ENCODE measurements at regions not wholly inside any gene's neighbourhood (a gene's known extent, or its start where the extent isn't known, plus 50 kb on each side); places are given as distances from the start of the nearest gene placed in this dataset.

- Mint-ChIP-seq H3K4me1 (ENCODE audit: low read depth) (no peaks in the 10 kb centered on the region), H3K4me3 (ENCODE audit: low read depth) (no peak overlapping the region), H3K27ac (no peak overlapping the region), H3K27me3 (no peaks in the 10 kb centered on the region), H3K9me3 (ENCODE audit: low read depth) (no peaks in the 10 kb centered on the region), H3K36me3 (ENCODE audit: insufficient read depth) (no peaks in the 10 kb centered on the region)
- no peak for DNase-seq (ENCODE audit: low spot score, unreplicated experiment)
- no peak for TF ChIP-seq CTCF (IDR thresholded peaks at IDR 0.05; ENCODE audit: unreplicated experiment)
Measured at GRCh38 chr3:99330924-99331532, 307.4 kb upstream of the COL8A1 start.

- H3K27me3 Mint-ChIP-seq = no peaks in the 10 kb centered on the region
- H3K4me3 Mint-ChIP-seq (ENCODE audit: low read depth) = no peak overlapping the region
Measured at GRCh38 chr3:99330281-99330680, 308.1 kb upstream of the COL8A1 start.

GRCh38 chr3:99325402-99325801 lies 313.0 kb upstream of the COL8A1 start:
- TF ChIP-seq CTCF (IDR thresholded peaks at IDR 0.05; ENCODE audit: unreplicated experiment) = no peak
- no peaks in the 10 kb centered on the region for H3K27me3 Mint-ChIP-seq
- H3K4me1 Mint-ChIP-seq (ENCODE audit: low read depth) = no peaks in the 10 kb centered on the region
- no peak for DNase-seq (ENCODE audit: low spot score, unreplicated experiment)
- no peak overlapping the region for H3K4me3 Mint-ChIP-seq (ENCODE audit: low read depth)
- H3K27ac Mint-ChIP-seq = no peak overlapping the region
- no peaks in the 10 kb centered on the region for H3K36me3 Mint-ChIP-seq (ENCODE audit: insufficient read depth)
- no peaks in the 10 kb centered on the region for H3K9me3 Mint-ChIP-seq (ENCODE audit: low read depth)

More at GRCh38 chr3:99330281-99330680, 308.1 kb upstream of the COL8A1 start:
- Mint-ChIP-seq H3K27ac (no peak overlapping the region), H3K4me1 (ENCODE audit: low read depth) (no peaks in the 10 kb centered on the region), H3K36me3 (ENCODE audit: insufficient read depth) (no peaks in the 10 kb centered on the region), H3K9me3 (ENCODE audit: low read depth) (no peaks in the 10 kb centered on the region)
- TF ChIP-seq CTCF (IDR thresholded peaks at IDR 0.05; ENCODE audit: unreplicated experiment) = no peak
- no peak for DNase-seq (ENCODE audit: low spot score, unreplicated experiment)

- Mint-ChIP-seq H3K4me3 (ENCODE audit: low read depth) (no peak overlapping the region), H3K4me1 (ENCODE audit: low read depth) (no peaks in the 10 kb centered on the region), H3K36me3 (ENCODE audit: insufficient read depth) (no peaks in the 10 kb centered on the region), H3K9me3 (ENCODE audit: low read depth) (no peaks in the 10 kb centered on the region), H3K27ac (no peak overlapping the region), H3K27me3 (no peaks in the 10 kb centered on the region)
- TF ChIP-seq CTCF (IDR thresholded peaks at IDR 0.05; ENCODE audit: unreplicated experiment) = no peak
- DNase-seq (ENCODE audit: low spot score, unreplicated experiment) = no peak
Measured at GRCh38 chr3:99324636-99325203, 313.7 kb upstream of the COL8A1 start.

GRCh38 chr3:99323940-99324339 lies 314.5 kb upstream of the COL8A1 start:
- Mint-ChIP-seq H3K27ac (no peak overlapping the region), H3K36me3 (ENCODE audit: insufficient read depth) (no peaks in the 10 kb centered on the region), H3K4me3 (ENCODE audit: low read depth) (no peak overlapping the region), H3K4me1 (ENCODE audit: low read depth) (no peaks in the 10 kb centered on the region), H3K27me3 (no peaks in the 10 kb centered on the region), H3K9me3 (ENCODE audit: low read depth) (no peaks in the 10 kb centered on the region)
- TF ChIP-seq CTCF (IDR thresholded peaks at IDR 0.05; ENCODE audit: unreplicated experiment) = no peak
- DNase-seq (ENCODE audit: low spot score, unreplicated experiment) = no peak

Measured in progenitor cell of endocrine pancreas (in vitro differentiated cells).